ENCODE measurements at regions not wholly inside any gene's neighbourhood (a gene's known extent, or its start where the extent isn't known, plus 50 kb on each side); places are given as distances from the start of the nearest gene placed in this dataset.

- no peak for TF ChIP-seq CTCF (IDR thresholded peaks at IDR 0.05)
- no peak for TF ChIP-seq EP300 (IDR thresholded peaks at IDR 0.05)
Observed at GRCh38 chr7:68756986-68757495, 841.2 kb upstream of the AUTS2 start.
